ENCODE measurements at regions not wholly inside any gene's neighbourhood (a gene's known extent, or its start where the extent isn't known, plus 50 kb on each side); places are given as distances from the start of the nearest gene placed in this dataset.
"Not testable (repeated sequence)": the region's sequence is repeated elsewhere in the genome, so short reads cannot be mapped to it uniquely, and the experiment has no call there.

- H3K9me3 Mint-ChIP-seq (ENCODE audit: insufficient read depth): no peaks in the 10 kb centered on the region
- Histone ChIP-seq H3K4me3 (ENCODE audit: control extremely low read depth in 1 of 5, extremely low read depth in 1 of 5, insufficient read depth in 1 of 5, low read depth in 2 of 5, low read length in 4 of 5) (no peak overlapping the region), H3K36me3 (replicated peaks in 1 of 2; ENCODE audit: control extremely low read depth in 1 of 2, control insufficient read depth in 1 of 2, extremely low read depth in 1 of 2, insufficient read depth in 2 of 2, low read length in 1 of 2) (no peaks in the 10 kb centered on the region), H3K9ac (ENCODE audit: low read length) (no peak overlapping the region), H3K27me3 (replicated peaks in 1 of 4; ENCODE audit: control extremely low read depth in 1 of 4, control insufficient read depth in 3 of 4, insufficient read depth in 4 of 4, low read length in 3 of 4) (peaks cover 0 to under 1% (median 0%) of the 10 kb centered on the region in 4 experiments), H3K9me3 (ENCODE audit: control extremely low read depth in 1 of 3, control insufficient read depth in 2 of 3, insufficient read depth in 1 of 3, low read length in 2 of 3) (no peaks in the 10 kb centered on the region), H3K4me1 (ENCODE audit: control insufficient read depth in 2 of 2, insufficient read depth in 2 of 2, low read length in 2 of 2) (peaks cover 4 to 13% of the 10 kb centered on the region in 2 donors), H4K20me1 (ENCODE audit: control insufficient read depth, insufficient read depth, low read length, poor library complexity, severe bottlenecking) (no peaks in the 10 kb centered on the region), H3K79me2 (ENCODE audit: control insufficient read depth, insufficient read depth, low read length) (no peaks in the 10 kb centered on the region), H2AFZ (ENCODE audit: insufficient read depth, low read depth, low read length, poor library complexity, severe bottlenecking) (no peak overlapping the region), H3K4me2 (replicated peaks; ENCODE audit: low read depth, low read length, poor library complexity, severe bottlenecking) (no peak overlapping the region), H3K27ac (ENCODE audit: low read length in 2 of 2) (no peak overlapping the region)
- ChIA-PET CTCF (no interaction called here), POLR2A (no interaction called here)
- H3K27ac Mint-ChIP-seq: no peak overlapping the region
- TF ChIP-seq CTCF (IDR thresholded peaks at IDR 0.05): no peak
- TF ChIP-seq EZH2 (IDR thresholded peaks at IDR 0.05; ENCODE audit: borderline replicate concordance, insufficient read depth, low read depth, low read length, poor library complexity, severe bottlenecking): no peak
- peaks cover 13% of the 10 kb centered on the region for H3K4me1 Mint-ChIP-seq
- intact Hi-C loops (cut with micrococcal nuclease): no loop called here
- DNase-seq (no peak), ATAC-seq (ENCODE audit: low read depth) (no peak)
- no peak overlapping the region for H3K4me3 Mint-ChIP-seq
- H3K27me3 Mint-ChIP-seq: peaks cover 9% of the 10 kb centered on the region
- WGBS (ENCODE audit: insufficient coverage): 84% methylated on average over 2 of the region's 3 CpGs
These were observed 181.8 kb downstream of the TBC1D2B start for GRCh38 chr15:77895742-77896141.

- DNase-seq; H3K9me3 ChIP-seq (ENCODE audit: control extremely low read depth in 1 of 3, control insufficient read depth in 2 of 3, insufficient read depth in 1 of 3, low read length in 2 of 3); H3K36me3 ChIP-seq (replicated peaks in 1 of 2; ENCODE audit: control extremely low read depth in 1 of 2, control insufficient read depth in 1 of 2, extremely low read depth in 1 of 2, insufficient read depth in 2 of 2, low read length in 1 of 2); H3K9ac ChIP-seq (ENCODE audit: low read length); H3K4me2 ChIP-seq (replicated peaks; ENCODE audit: low read depth, low read length, poor library complexity, severe bottlenecking); H3K27ac Mint-ChIP-seq; H3K4me3 ChIP-seq (ENCODE audit: control extremely low read depth in 1 of 5, extremely low read depth in 1 of 5, insufficient read depth in 1 of 5, low read depth in 2 of 5, low read length in 4 of 5); H4K20me1 ChIP-seq (ENCODE audit: control insufficient read depth, insufficient read depth, low read length, poor library complexity, severe bottlenecking); H3K4me3 Mint-ChIP-seq; H3K27ac ChIP-seq (ENCODE audit: low read length in 2 of 2); POLR2A ChIA-PET; intact Hi-C loops (cut with micrococcal nuclease); CTCF ChIA-PET; ATAC-seq (ENCODE audit: low read depth); H2AFZ ChIP-seq (ENCODE audit: insufficient read depth, low read depth, low read length, poor library complexity, severe bottlenecking); H3K9me3 Mint-ChIP-seq (ENCODE audit: insufficient read depth); H3K79me2 ChIP-seq (ENCODE audit: control insufficient read depth, insufficient read depth, low read length); H3K27me3 ChIP-seq (replicated peaks in 1 of 4; ENCODE audit: control extremely low read depth in 1 of 4, control insufficient read depth in 3 of 4, insufficient read depth in 4 of 4, low read length in 3 of 4): not testable (repeated sequence)
- WGBS (ENCODE audit: insufficient coverage): 53% methylated on average over 4 of the region's 4 CpGs
- H3K4me1 ChIP-seq (ENCODE audit: control insufficient read depth in 2 of 2, insufficient read depth in 2 of 2, low read length in 2 of 2): peaks cover 4 to 13% of the 10 kb centered on the region in 2 donors
- peaks cover 12% of the 10 kb centered on the region for H3K27me3 Mint-ChIP-seq
- peaks cover 15% of the 10 kb centered on the region for H3K4me1 Mint-ChIP-seq
These were observed 182.4 kb downstream of the TBC1D2B start for GRCh38 chr15:77895145-77895544.

GRCh38 chr15:77893671-77894640 lies 183.6 kb downstream of the TBC1D2B start:
- H3K9me3 ChIP-seq (ENCODE audit: control extremely low read depth in 1 of 3, control insufficient read depth in 2 of 3, insufficient read depth in 1 of 3, low read length in 2 of 3); H3K27ac ChIP-seq (ENCODE audit: low read length in 2 of 2); DNase-seq; H3K4me2 ChIP-seq (replicated peaks; ENCODE audit: low read depth, low read length, poor library complexity, severe bottlenecking); CTCF ChIA-PET; H2AFZ ChIP-seq (ENCODE audit: insufficient read depth, low read depth, low read length, poor library complexity, severe bottlenecking); H3K79me2 ChIP-seq (ENCODE audit: control insufficient read depth, insufficient read depth, low read length); POLR2A ChIA-PET; H3K27ac Mint-ChIP-seq; H4K20me1 ChIP-seq (ENCODE audit: control insufficient read depth, insufficient read depth, low read length, poor library complexity, severe bottlenecking); intact Hi-C loops (cut with micrococcal nuclease); ATAC-seq (ENCODE audit: low read depth); H3K36me3 ChIP-seq (replicated peaks in 1 of 2; ENCODE audit: control extremely low read depth in 1 of 2, control insufficient read depth in 1 of 2, extremely low read depth in 1 of 2, insufficient read depth in 2 of 2, low read length in 1 of 2); H3K4me3 ChIP-seq (ENCODE audit: control extremely low read depth in 1 of 5, extremely low read depth in 1 of 5, insufficient read depth in 1 of 5, low read depth in 2 of 5, low read length in 4 of 5); H3K4me3 Mint-ChIP-seq; H3K9me3 Mint-ChIP-seq (ENCODE audit: insufficient read depth); H3K27me3 ChIP-seq (replicated peaks in 1 of 4; ENCODE audit: control extremely low read depth in 1 of 4, control insufficient read depth in 3 of 4, insufficient read depth in 4 of 4, low read length in 3 of 4); H3K9ac ChIP-seq (ENCODE audit: low read length): not testable (repeated sequence)
- H3K27me3 Mint-ChIP-seq: peaks cover 12% of the 10 kb centered on the region
- H3K4me1 Mint-ChIP-seq: peaks cover 15% of the 10 kb centered on the region
- 79% methylated on average over 38 of the region's 52 CpGs for WGBS (ENCODE audit: insufficient coverage)
- H3K4me1 ChIP-seq (ENCODE audit: control insufficient read depth in 2 of 2, insufficient read depth in 2 of 2, low read length in 2 of 2): peaks cover 4 to 13% of the 10 kb centered on the region in 2 donors

Data from B cell (primary cell).